Osteocyte (in vitro differentiated cells): ENCODE measurements at regions not wholly inside any gene's neighbourhood (a gene's known extent, or its start where the extent isn't known, plus 50 kb on each side); places are given as distances from the start of the nearest gene placed in this dataset.
A peak's percentile ranks its signal among the peaks of the same experiment; 100 is the strongest.

ENCODE experiments used
- DNase-seq: peaks from one replicate; pipeline ENCODE4 v3.0.0; 2021; ENCODE audit warnings: mixed read lengths; ENCODE audit not compliant: unreplicated experiment; ENCODE audit errors: extremely low spot score
- H3K27ac Mint-ChIP-seq: one replicate; pipeline ENCODE4 v1.8.0; 2021; ENCODE audit warnings: mild to moderate bottlenecking, mixed read lengths; ENCODE audit not compliant: unreplicated experiment
- H3K27me3 Mint-ChIP-seq: one replicate; pipeline ENCODE4 v1.8.0; 2021; ENCODE audit warnings: mixed read lengths; ENCODE audit not compliant: unreplicated experiment
- H3K36me3 Mint-ChIP-seq: one replicate; pipeline ENCODE4 v1.8.0; 2021; ENCODE audit warnings: mixed read lengths; ENCODE audit not compliant: unreplicated experiment
- H3K4me1 Mint-ChIP-seq: one replicate; pipeline ENCODE4 v1.8.0; 2021; ENCODE audit warnings: mixed read lengths; ENCODE audit not compliant: unreplicated experiment
- H3K4me3 Mint-ChIP-seq: one replicate; pipeline ENCODE4 v1.8.0; 2021; ENCODE audit warnings: mild to moderate bottlenecking, moderate library complexity, mixed read lengths; ENCODE audit not compliant: unreplicated experiment
- H3K9me3 Mint-ChIP-seq: one replicate; pipeline ENCODE4 v1.8.0; 2021; ENCODE audit warnings: mixed read lengths; ENCODE audit not compliant: unreplicated experiment
- TF ChIP-seq, protein P1 (sequence below): fragments of 200-600 bp; sonication (generic); IDR thresholded peaks from 2 replicates; pipeline ENCODE4 v1.5.0; 2021; ENCODE audit warnings: antibody characterized with exemption, mild to moderate bottlenecking, moderate library complexity

DNA sequence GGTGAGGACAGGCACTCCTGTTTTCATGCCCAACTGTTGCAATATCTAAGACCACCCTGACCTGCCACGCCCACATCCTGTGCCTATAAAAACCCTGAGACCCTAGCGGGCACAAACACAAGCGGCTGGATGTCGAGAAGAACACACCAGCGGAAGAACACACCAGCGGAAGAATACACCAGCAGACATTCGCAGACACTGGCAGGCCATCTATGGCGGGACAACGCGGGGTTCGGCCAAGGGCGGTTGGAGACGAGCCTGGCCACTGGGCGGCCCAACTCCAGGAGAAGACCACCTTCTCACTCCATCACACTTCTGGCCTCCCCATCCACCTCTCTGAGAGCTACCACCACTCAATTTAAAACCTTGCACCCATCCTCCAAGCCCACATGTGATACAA lies 361.4 kb downstream of the FAT4 start:
- Mint-ChIP-seq H3K4me1 (peaks cover 30% of the 10 kb centered on the region), H3K36me3 (no peaks in the 10 kb centered on the region), H3K27me3 (no peaks in the 10 kb centered on the region), H3K27ac (no peak overlapping the region), H3K9me3 (no peaks in the 10 kb centered on the region), H3K4me3 (no peak overlapping the region)
- no peak for DNase-seq
- TF ChIP-seq, protein P1, sequence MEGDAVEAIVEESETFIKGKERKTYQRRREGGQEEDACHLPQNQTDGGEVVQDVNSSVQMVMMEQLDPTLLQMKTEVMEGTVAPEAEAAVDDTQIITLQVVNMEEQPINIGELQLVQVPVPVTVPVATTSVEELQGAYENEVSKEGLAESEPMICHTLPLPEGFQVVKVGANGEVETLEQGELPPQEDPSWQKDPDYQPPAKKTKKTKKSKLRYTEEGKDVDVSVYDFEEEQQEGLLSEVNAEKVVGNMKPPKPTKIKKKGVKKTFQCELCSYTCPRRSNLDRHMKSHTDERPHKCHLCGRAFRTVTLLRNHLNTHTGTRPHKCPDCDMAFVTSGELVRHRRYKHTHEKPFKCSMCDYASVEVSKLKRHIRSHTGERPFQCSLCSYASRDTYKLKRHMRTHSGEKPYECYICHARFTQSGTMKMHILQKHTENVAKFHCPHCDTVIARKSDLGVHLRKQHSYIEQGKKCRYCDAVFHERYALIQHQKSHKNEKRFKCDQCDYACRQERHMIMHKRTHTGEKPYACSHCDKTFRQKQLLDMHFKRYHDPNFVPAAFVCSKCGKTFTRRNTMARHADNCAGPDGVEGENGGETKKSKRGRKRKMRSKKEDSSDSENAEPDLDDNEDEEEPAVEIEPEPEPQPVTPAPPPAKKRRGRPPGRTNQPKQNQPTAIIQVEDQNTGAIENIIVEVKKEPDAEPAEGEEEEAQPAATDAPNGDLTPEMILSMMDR = no peak

DNA sequence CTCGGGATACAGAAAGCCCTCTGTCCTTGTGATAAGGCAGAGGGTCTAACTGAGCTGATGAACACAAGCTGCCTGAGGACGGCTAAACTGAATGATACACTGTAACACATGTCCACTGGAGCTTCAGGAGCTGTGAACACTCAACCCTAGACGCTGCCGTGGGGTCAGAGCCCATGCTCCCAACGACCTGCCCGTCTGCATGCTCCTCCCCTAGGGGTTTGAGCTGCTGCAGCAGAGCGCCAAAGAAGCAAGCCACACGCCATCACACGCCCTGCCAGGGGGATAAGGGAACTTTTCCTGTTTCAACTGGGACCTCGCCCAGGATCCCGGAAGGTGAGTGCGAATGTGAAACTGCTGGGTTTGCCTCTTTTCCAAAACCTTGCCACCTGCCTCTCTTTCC lies 361.8 kb downstream of the FAT4 start:
- TF ChIP-seq, protein P1 = no peak
- Mint-ChIP-seq H3K27me3 (no peaks in the 10 kb centered on the region), H3K4me3 (no peak overlapping the region), H3K27ac (no peak overlapping the region), H3K4me1 (peaks cover 34% of the 10 kb centered on the region), H3K9me3 (no peaks in the 10 kb centered on the region), H3K36me3 (no peaks in the 10 kb centered on the region)
- DNase-seq = no peak

DNA sequence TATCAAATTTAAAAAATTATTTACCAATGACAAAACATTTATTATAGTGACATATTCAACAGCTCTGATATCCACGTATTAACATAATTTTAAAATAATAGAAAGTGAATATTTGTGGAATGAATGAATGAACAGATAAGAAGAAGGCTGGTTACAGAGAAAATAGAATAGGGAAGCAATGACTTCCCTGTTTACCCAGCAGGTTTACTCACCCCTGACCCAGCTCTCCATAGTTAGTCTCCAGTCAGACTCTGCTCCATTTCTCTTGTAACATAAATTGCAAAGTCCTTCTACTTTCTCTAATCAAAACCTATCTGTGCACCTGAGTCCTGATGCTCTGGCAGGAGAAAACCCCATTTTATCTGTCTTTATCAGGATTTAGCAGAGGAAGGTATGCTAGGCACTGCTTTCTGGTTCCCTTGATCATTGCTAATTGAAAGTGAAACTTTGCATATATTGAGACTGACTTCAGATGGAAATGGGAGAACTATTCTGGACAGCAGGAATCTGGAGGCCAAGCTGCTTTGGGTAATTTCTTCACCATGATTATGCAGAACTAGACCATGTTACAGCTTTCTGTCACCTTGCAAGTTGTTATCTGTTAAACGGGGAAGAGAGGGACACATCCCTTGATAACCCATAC lies 363.0 kb downstream of the FAT4 start:
- DNase-seq = no peak
- Mint-ChIP-seq H3K9me3 (no peaks in the 10 kb centered on the region), H3K36me3 (no peaks in the 10 kb centered on the region), H3K4me3 (no peak overlapping the region), H3K27me3 (no peaks in the 10 kb centered on the region), H3K27ac (no peak overlapping the region), H3K4me1 (peaks cover 34% of the 10 kb centered on the region)
- TF ChIP-seq, protein P1 = no peak

DNA sequence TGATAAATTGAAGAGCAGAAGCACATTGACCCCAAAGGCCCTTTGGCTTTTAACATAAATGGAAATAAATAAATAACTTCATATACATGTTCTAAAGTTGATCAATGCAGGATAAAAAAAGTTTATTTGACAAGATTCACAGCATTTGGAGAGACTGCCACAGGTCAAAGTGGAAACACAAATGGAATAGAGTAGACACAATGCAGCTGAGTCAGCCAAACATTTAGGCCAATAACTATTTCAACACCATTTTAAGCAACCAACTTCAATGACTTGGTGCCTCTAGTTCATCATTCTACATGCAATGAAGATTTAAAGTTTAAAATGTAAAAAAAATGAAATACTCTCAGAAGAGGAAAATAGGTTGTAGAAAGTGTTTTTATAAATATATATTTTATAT lies 365.2 kb downstream of the FAT4 start:
- TF ChIP-seq, protein P1 = no peak
- Mint-ChIP-seq H3K27ac (no peak overlapping the region), H3K27me3 (no peaks in the 10 kb centered on the region), H3K4me1 (peaks cover 33% of the 10 kb centered on the region), H3K4me3 (no peak overlapping the region), H3K9me3 (no peaks in the 10 kb centered on the region), H3K36me3 (no peaks in the 10 kb centered on the region)
- no peak for DNase-seq

DNA sequence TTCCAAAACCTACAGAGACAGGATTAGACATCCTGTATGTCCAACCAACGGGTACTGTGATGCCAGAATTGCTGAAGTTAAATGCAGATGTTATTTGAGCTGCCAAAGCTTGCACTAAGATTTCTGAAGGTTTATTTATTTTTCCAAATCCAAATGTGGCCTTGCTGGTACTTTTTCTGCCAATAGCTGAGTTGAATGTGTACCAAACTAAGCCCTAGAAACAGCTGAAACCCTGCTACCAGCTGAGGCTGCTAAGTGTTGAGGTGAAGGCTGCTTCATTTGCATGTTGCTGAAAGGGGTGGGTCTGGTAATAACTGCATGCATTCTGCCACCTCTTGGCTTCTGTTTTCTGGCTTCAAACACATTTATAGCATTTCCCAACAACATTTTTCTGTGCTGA lies 366.5 kb downstream of the FAT4 start:
- Mint-ChIP-seq H3K27me3 (no peaks in the 10 kb centered on the region), H3K27ac (peak overlapping the region; percentile 41), H3K4me3 (no peak overlapping the region), H3K9me3 (no peaks in the 10 kb centered on the region), H3K4me1 (peaks cover 33% of the 10 kb centered on the region), H3K36me3 (no peaks in the 10 kb centered on the region)
- no peak for DNase-seq
- TF ChIP-seq, protein P1 = peak; percentile 8
